Stimulated activated CD8-positive, alpha-beta memory T cell treated with anti-CD3 and anti-CD28 coated beads, Interleukin-7, amount 100 ng/mL, for 48 hours (primary cell): ENCODE measurements at regions not wholly inside any gene's neighbourhood (a gene's known extent, or its start where the extent isn't known, plus 50 kb on each side); places are given as distances from the start of the nearest gene placed in this dataset.

Experiments used
- DNase-seq, 2 donors: peaks; one replicate each; pipeline ENCODE4 v3.0.0-alpha.2; 2020; ENCODE audit warnings: low read depth in 1 of 2; ENCODE audit errors: extremely low read depth in 1 of 2

- DNase-seq, result no peak
Measured at GRCh38 chr18:38473535-38473934, 907.9 kb upstream of the CELF4 start.

- DNase-seq, result no peak
Measured at GRCh38 chr18:38470421-38470820, 904.8 kb upstream of the CELF4 start.

GRCh38 chr18:38466426-38466825, 900.8 kb upstream of the CELF4 start:
- no peak for DNase-seq

GRCh38 chr18:38464024-38464423, 898.4 kb upstream of the CELF4 start:
- DNase-seq, result no peak

- DNase-seq, result no peak
Measured at GRCh38 chr18:38460657-38461056, 895.1 kb upstream of the CELF4 start.

GRCh38 chr18:38459131-38459994, 893.8 kb upstream of the CELF4 start:
- DNase-seq, result no peak

GRCh38 chr18:38458698-38459097, 893.1 kb upstream of the CELF4 start:
- no peak for DNase-seq

- no peak for DNase-seq
Measured at GRCh38 chr18:38456253-38456652, 890.7 kb upstream of the CELF4 start.

- no peak for DNase-seq
Measured at GRCh38 chr18:38454764-38455469, 889.3 kb upstream of the CELF4 start.

GRCh38 chr18:38453880-38454279, 888.3 kb upstream of the CELF4 start:
- DNase-seq, result no peak

GRCh38 chr18:38450876-38451275, 885.3 kb upstream of the CELF4 start:
- DNase-seq, result no peak

GRCh38 chr18:38445804-38446145, 880.2 kb upstream of the CELF4 start:
- DNase-seq, result no peak

- DNase-seq, result no peak
Measured at GRCh38 chr18:38444971-38445803, 879.6 kb upstream of the CELF4 start.

GRCh38 chr18:38427736-38428135, 862.1 kb upstream of the CELF4 start:
- no peak for DNase-seq

GRCh38 chr18:38427234-38427633, 861.6 kb upstream of the CELF4 start:
- DNase-seq, result no peak

GRCh38 chr18:38421872-38422615, 856.4 kb upstream of the CELF4 start:
- no peak for DNase-seq

GRCh38 chr18:38421021-38421420, 855.4 kb upstream of the CELF4 start:
- no peak for DNase-seq

GRCh38 chr18:38420611-38421010, 855.0 kb upstream of the CELF4 start:
- DNase-seq, result no peak

GRCh38 chr18:38415811-38416210, 850.2 kb upstream of the CELF4 start:
- DNase-seq, result no peak

- no peak for DNase-seq
Measured at GRCh38 chr18:38413193-38413592, 847.6 kb upstream of the CELF4 start.

- no peak for DNase-seq
Measured at GRCh38 chr18:38406607-38407006, 841.0 kb upstream of the CELF4 start.
